VCaP (cell line): ENCODE measurements at regions not wholly inside any gene's neighbourhood (a gene's known extent, or its start where the extent isn't known, plus 50 kb on each side); places are given as distances from the start of the nearest gene placed in this dataset.

Experiments used
- H3K27ac ChIP-seq: fragments of 450-650 bp; 2 replicates; pipeline ENCODE4 v1.5.1; 2017
- TF ChIP-seq, protein P1 (sequence below): fragments of 450-650 bp; conservative IDR thresholded peaks from 2 replicates; pipeline ENCODE4 v1.5.1; 2017; ENCODE audit warnings: mild to moderate bottlenecking, moderate library complexity

DNA sequence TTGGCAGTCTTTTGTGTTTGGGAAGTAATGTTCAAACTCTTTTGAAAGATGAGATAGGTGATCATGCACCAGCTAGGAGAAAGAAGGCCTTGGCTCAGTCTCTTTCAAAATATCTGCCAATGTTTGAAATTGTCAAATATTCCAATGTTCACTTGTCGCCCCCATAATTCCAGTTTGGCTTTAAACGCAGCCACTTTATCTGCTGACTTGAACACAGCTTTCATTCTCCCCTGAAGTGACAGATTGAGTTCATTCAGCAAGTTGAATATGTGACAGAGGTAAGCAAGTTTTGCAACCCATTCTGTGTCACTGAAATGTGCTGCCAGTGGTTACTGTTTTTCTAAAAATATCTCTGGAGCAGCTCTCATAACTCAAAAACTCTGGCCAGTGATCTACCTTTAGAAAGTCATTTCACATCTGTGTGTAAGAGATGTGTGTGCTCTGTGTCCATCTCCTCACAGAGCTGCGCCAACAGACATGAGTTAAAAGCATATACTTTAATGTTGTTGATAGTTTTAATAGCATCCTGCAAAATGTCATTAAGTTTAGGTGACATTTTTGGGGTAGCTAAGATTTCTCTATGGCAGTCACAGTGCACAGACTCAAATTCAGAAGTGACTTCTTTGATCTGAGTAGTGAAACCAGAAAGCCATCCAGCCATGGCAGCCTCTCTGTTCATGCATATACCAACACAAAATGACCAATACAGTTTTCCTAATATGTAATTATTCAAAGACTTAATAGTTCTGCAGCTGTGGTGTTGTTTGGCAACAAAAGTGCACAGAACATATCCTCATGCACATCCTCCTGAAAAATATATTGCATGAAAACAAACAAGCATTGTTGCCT, 614.3 kb upstream of the MIS18BP1 start:
- TF ChIP-seq, protein P1, sequence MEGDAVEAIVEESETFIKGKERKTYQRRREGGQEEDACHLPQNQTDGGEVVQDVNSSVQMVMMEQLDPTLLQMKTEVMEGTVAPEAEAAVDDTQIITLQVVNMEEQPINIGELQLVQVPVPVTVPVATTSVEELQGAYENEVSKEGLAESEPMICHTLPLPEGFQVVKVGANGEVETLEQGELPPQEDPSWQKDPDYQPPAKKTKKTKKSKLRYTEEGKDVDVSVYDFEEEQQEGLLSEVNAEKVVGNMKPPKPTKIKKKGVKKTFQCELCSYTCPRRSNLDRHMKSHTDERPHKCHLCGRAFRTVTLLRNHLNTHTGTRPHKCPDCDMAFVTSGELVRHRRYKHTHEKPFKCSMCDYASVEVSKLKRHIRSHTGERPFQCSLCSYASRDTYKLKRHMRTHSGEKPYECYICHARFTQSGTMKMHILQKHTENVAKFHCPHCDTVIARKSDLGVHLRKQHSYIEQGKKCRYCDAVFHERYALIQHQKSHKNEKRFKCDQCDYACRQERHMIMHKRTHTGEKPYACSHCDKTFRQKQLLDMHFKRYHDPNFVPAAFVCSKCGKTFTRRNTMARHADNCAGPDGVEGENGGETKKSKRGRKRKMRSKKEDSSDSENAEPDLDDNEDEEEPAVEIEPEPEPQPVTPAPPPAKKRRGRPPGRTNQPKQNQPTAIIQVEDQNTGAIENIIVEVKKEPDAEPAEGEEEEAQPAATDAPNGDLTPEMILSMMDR: no peak

GRCh38 chr14:45838597-45838996, 585.6 kb upstream of the MIS18BP1 start:
- TF ChIP-seq, protein P1: peak; percentile 67
- H3K27ac ChIP-seq: no peak overlapping the region

More for the DNA sequence above, 614.3 kb upstream of the MIS18BP1 start:
- no peak overlapping the region for H3K27ac ChIP-seq

GRCh38 chr14:45819107-45819506, 566.1 kb upstream of the MIS18BP1 start:
- TF ChIP-seq, protein P1: 0 out of 2 replicates have a peak, but pooled peaks have one; percentile 6
- H3K27ac ChIP-seq: no peak overlapping the region

DNA sequence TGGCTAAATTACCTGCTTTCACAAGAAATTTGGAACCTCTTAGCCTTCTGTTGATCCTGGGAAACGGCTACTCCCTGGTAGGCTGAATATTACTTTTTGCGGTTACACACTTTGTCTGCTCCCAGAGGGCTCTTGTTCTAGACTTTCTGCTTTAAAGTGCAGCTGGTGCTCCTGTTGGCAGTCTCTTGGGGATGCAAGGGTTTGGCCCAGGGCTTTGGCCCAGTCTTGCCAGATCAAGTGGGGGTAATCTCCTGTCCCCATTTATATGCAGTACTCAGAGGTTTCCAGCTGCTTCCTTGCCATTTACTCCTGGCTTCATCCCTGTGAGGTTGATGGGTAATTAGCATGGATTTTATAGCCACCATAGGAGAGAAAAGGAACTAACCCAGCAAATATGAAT, 558.2 kb upstream of the MIS18BP1 start:
- H3K27ac ChIP-seq: peak overlapping the region; percentile 82
- TF ChIP-seq, protein P1: no peak

DNA sequence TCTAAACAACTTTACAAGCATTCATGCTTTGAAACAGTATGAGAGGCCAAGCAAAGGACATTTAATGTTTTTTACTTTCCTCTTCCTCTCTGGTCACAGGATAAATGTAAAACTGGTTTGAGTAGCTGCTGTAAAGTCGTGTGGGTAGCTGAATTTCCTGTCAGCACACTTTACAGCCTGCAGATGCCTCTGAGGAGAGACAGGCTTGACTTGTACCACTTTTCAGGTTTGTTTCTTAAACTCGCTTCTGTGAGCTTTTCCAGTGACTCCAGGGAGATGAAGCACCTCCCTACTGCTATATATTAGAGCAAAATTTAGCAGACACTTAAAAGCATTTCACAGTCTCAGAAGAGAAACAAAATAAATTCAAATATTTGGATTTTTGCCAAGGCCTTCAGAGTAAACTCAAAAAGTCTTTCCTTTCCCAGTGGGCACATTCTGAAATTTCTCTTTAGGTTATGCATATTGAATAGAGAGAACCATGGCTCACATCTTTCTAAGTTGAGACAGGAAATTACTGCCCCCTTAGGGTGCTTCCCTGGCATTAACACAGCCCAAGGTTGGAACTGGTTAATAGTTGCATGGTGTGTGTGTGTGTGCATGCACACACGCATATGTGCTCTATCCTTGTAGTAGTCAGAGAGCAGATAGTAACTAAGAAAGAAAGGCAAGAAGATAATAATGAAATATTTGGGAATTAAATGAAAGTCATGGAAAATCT, 557.3 kb upstream of the MIS18BP1 start:
- H3K27ac ChIP-seq: peak overlapping the region; percentile 82
- TF ChIP-seq, protein P1: no peak; the same call in 1 of the 2 replicates

- TF ChIP-seq, protein P1: no peak
- H3K27ac ChIP-seq: no peak overlapping the region
Observed at GRCh38 chr14:45807178-45807899, 554.3 kb upstream of the MIS18BP1 start.

GRCh38 chr14:45799511-45799910, 546.5 kb upstream of the MIS18BP1 start:
- TF ChIP-seq, protein P1: no peak
- H3K27ac ChIP-seq: no peak overlapping the region
